HG02973 (cell line): ENCODE measurements at regions not wholly inside any gene's neighbourhood (a gene's known extent, or its start where the extent isn't known, plus 50 kb on each side); places are given as distances from the start of the nearest gene placed in this dataset.
"Not testable (repeated sequence)": the region's sequence is repeated elsewhere in the genome, so short reads cannot be mapped to it uniquely, and the experiment has no call there.

ENCODE experiments used
- ATAC-seq: cut with Tn5 transposase; IDR thresholded peaks from one replicate; pipeline ENCODE4 v1.9.1; 2021; ENCODE audit warnings: moderate library complexity; ENCODE audit not compliant: unreplicated experiment

DNA sequence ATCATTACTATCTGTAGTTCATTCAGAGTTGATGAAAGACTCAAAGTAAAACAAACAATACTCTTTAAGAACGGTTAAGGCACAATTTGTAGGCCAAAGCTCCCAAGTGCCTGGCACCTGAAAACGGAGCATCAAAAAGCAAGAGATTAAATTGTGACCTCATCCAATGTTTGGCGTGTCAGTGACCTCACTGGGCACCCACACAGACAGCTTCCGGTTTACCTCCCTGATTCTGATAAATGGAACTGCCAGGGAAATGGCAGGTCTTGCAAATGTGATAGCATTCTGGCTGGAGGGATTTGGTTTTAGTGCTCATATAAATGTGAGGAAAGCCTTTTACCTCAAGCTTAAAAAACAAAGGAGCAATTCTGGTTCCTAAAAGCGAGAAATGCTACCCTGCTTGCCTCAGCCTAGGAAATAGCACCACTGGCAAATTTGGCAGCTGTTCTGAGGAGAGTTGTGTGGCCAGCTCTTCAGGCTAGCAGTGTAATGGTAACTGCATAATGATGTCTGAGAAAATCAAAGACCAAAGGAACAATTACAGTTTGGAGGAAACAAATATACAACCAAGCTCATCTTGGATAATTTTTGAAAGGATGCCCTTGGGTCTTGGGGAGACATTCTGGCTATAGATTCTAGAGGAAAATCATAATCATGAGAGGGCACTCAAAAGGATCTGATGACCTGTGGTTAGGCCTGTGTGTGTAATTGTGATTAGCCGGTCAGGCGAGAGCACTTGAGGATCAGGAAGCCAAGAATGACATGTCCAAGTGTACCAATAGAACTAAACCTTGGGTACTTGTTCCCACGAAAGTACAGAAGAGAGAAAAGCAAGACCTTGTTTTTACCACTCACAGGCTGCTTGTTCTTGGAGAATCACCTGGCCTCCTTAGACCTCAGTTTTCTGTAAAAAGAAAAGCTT lies 174.3 kb downstream of the TFAP2B start:
- no peak for ATAC-seq

DNA sequence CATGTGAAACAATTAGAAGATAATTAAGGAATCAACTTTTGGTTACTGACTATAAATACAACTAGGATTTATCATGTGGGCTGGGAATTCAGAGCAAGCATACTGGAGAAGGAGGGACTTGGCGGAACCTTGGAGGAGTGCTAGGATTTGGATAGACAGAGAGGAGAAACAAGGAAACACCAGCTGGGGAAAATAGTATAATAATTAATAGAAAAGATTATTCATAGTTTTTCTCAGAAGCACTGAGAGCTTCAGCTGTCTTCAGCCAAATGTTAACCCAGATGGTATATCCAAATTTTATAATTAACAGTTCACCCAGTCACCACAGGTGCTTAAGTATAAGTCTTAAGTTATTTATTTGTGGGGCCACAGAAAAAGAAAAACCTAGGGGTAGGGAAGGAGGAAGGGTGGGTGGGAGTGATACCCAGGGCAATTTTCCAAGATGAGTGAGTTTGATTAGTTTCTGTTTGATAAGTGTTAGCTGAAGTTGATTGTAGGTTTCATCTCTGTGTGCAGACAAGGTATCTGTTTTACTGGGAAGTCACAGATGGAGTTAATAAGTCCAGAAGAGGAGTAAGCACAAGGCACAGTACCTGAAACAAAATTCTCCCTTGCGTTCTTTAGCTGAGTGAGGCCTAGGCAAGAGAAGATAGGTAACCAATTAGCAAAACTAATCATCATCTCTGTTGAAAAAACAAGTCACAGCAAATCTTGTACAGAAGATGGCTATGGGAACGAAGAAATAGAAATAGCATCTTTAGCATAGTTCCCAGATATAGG lies 175.5 kb downstream of the TFAP2B start:
- no peak for ATAC-seq

DNA sequence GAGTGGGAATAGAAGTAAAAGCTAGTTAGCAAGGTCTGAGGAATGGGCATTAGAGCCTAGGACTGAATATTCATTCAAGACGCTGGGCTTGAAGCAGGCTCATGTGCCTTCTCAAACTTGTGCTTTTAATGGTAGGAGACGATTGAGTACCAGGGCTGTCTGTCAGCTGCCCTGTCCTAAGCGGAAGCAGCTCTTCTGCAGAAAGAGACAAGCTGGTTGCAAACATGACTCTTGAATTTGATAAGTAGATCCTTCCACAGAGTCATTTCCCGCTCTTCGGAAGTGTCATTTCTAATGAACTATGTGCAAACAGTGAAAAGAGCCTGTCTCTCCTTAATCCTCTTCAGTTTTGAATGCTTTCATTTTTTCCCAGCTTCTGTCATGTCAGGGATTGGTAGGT lies 176.4 kb downstream of the TFAP2B start:
- ATAC-seq = no peak

DNA sequence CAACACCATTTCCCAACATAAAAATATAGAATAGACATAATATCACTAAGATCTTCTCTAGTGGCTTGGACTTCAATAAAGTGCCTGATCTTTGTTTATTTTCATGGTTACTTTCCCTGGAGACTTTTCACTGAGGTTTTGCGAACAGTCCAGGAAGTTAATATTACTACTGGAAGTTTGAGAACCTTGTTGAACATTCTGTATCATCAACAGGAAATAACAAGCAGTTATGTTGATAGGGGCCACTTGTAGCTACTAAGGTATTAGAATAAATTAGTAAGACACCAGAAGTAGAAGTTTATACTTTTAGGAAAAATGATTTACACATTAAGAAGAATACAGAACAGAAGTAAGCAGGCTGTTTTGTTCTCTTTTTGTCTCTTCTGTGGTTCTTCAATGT lies 180.2 kb downstream of the TFAP2B start:
- no peak for ATAC-seq

DNA sequence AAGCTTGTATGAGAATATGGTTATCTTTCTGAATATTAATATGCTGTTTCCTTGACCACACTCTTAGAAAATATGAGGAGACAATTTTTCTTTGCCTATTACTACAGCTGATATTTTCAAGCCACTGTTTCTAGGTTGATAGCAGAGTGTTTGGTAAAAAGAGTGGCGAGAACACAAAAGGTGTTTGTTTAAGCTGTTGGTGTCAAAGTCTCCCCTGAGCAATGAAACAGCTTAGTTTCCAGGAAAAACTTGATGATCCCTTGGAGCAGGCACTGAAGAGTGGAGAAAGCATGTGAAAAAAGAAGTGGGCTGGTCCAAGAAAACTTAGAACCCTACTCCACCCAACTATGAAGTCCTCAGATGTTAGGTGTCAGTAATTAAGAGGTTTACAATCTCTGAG lies 182.7 kb downstream of the TFAP2B start:
- no peak for ATAC-seq

DNA sequence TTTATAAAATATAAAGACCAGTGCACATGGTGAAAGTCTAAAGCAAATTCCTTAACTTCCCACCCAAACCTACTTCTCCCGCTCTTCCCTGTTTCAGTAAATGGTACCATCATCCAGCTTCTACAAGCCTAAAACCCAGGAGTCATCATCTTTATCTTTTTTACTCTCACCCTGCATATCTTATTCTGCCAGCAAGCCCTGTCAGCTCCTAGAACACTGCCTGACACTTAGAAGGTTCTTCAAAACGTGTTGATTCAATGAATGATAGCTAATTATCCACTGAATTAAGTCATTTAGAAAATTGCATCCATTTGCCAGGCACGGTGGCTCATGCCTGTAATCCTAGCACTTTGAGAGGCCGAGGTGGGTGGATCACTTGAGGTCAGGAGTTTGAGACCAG lies 185.7 kb downstream of the TFAP2B start:
- ATAC-seq = no peak

DNA sequence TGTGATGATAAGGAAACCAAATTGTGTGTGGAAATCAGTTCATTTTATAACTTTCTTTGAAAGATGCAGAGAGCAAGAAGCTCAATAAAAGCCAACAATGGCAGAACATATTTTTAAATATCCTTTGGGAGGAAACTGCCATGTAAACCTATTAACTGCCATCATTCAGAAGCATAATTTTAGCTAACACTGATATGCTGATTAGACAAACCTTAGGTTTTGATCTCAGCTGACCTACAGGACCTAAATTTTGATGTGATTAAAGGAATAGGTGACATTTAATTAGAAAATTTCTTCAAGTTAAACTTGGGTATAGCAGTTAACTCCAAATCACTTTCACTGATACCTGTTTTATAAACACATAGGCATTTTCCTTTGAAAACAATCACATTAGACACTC lies 187.1 kb downstream of the TFAP2B start:
- ATAC-seq = no peak

DNA sequence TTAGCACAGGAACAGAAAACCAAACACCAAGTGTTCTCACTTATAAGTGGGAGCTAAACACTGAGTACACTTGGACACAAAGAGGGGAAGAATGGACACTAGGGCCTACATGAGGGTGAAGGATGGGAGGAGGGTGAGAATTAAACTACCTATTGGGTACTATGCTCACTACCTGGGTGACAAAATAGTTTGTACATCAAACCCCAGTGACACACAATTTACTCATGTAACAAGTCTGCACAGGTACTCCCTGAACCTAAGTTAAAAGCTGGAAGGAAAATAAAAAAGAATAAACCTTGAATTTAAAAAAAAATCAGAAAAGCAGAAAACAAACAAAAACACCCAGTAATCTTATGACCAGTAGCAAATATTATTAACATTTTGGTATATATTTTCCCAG lies 188.6 kb downstream of the TFAP2B start:
- no peak for ATAC-seq

DNA sequence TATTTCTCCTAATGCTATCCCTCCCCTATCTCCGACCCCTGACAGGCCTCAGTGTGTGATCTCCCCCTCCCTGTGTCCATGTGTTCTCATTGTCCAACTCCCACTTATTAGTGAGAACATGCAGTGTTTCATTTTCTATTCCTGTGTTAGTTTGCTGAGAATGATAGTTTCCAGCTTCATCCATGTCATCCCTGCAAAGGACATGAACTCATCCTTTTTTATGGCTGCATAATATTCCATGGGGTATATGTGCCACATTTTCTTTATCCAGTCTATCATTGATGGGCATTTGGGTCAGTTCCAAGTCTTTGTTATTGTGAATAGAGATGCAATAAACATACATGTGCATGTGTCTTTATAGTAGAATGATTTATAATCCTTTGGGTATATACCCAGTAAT lies 190.0 kb downstream of the TFAP2B start:
- not testable (repeated sequence) for ATAC-seq

DNA sequence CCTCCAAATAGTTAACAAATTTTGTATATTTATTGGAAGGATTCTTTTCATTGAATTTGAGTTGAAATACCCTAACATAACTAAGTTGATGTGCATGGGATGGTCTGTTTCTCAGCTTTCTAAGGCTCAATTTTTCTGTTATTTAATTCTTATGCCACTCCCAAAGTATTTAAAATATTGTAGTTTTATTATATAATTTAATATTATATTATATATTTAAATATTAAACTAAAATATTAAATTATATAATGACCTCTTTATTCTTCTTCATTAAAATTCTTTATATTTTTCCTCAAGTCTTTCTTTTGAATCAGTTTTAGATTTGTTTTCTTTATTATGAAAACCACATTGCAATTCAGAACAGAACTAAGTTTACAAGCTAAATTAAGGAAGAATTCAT lies 194.7 kb downstream of the TFAP2B start:
- no peak for ATAC-seq

DNA sequence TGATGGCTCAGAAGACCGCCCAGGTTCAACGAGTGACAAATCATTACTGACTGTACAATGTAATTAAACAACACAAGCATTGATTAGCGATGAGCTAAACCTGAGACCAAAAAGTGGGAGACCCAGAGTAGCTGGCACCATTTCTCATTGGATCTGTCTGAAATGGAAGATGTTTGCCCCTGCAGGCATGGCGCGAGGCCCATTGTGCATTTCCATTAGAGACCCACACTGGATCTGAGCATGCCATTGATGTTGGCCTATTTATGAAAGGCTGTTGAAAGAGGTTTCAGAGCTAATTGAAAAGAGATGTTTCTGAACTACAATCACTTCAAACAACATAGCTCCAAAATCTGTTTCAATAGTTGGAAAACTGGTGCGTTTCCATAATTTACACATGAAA lies 196.7 kb downstream of the TFAP2B start:
- ATAC-seq = no peak

DNA sequence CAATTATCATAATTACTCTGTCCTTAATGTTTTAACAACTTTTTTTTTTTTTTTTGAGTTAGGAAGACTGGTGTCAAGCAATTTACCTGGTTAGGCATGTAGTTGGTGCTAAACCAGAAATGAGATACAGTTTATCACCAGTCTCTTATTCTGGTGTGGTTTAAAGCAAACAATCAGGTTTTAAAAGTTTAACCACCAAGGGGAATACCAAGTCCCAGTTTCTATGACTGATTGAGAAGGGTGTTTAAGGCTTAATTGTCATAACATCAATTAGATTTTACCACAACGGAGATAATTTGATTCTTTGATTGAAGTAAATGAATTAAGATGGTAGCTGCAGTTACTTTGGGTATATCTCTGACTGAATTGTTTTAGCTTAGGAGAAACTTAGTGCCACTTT lies 197.8 kb downstream of the TFAP2B start:
- no peak for ATAC-seq

DNA sequence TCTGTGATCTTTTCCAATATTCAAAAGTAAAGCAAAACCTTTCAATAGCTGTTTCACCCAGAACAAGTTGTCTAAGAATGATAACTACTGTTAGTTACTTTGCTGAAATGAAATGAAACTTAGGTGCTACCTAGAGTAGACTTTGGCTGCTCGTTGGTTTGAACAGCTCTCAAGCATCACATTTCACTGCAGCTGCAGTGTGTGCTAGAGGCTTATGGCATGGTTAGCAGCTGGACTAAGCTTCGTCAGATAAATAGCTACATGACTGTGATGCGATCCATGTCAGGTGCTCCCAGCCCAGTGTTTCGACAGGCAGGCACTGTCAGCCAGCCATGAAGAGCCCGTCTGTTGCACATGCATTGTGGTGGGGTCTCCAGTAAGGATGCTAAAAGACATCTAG lies 201.1 kb downstream of the TFAP2B start:
- no peak for ATAC-seq

DNA sequence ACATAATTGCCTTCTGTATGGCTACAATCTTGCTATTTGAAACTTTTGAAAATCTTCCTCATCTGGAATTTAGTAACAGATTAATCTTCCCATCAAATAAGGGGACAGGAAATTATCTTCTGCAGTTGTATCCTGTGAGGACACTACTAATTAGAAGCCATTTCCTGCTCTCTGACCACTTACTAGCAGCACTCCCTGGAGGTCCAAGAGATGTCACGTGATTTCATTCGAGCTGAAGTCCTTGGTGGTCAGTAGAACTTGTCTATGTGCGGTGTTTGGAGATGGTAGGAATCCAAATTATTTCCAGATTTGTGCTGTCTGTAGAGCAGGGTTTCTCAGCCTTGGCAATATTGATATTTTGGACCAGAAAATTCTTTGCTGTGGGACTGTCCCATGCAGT lies 202.5 kb downstream of the TFAP2B start:
- no peak for ATAC-seq

DNA sequence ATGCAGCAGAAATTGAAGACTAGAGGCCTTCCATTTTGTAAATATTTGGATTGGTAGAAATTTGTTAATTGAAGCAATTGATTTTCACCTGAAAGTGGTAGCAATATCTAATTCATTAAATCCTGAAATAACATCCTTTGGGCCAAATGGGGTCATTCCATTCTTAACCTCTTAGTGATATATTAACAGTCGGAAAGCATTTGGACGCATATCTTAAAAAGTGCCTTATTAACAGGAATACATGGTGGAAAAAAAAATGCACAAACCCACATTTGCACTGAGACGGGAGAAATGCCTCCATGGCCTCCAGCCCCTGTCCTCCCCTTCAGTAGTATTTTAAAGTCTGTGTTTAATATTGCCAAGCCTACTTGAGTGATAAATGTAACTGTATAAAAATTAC lies 205.5 kb downstream of the TFAP2B start:
- ATAC-seq = no peak

DNA sequence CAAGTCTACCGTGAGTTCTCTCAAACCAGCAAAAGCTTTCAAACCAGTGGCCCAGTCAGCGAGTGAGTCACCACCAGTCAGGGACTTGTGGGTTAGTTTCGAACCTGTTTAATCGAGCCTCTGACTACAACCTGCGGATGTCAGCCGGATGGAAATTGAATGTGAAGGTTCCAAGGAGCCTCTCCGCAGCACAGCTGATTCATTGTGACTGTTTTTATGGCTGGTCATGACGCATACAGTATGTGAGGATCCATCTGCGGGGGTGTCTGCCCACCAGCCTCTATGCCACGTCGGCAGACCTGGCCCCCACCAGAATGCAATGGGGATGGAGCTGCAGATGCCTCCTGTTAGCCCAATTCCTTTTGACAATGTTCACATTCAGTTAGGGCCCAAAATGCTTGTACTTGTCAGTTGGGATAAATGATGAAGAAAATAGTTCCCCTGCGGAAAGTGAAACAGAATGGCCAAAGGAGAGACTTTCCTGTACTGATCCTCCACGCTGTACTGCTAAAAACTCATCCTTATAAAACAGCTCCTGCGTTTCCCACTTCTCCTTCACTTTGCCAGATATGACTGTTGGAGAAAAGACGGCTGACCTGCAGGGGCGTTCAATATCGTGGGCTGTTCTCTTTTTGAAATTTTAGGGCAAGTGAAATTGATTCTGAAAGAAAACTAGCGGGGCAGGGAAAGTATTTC lies 206.6 kb downstream of the TFAP2B start:
- no peak for ATAC-seq

DNA sequence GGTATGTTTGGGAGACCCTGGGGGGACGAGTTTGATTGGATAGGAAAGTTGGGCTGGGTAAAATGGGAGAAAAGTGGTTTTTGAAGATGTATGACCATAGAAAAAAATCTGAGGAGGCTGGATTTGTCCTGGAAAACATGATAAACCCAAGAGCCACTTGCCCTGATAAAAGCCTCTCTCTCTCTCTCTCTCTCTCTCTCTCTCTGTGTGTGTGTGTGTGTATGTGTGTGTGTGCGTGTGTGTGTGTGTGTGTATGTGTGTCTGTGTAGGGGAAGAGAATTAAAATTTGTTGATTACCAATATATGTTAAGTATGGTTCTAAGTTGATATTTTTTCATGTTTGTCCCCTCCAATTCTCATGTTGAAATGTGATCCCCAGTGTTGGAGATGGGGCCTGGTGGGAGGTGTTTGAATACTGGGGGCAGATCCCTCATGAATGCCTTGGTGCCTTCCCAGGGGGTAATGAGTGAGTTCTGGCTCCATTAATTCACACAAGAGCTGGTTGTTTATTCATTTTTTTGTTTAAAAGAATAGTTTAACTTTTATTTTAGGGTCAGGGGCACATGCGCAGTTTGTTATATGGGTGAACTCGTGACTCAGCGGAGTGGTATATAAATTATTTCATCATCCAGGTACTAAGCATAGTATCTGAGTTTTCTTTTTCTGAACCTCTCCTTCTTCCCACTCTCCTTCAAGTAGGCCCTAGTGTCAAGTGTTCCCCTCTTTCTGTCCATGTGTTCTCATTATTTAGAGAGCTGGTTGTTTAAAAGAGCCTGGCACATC lies 208.8 kb downstream of the TFAP2B start:
- no peak for ATAC-seq

DNA sequence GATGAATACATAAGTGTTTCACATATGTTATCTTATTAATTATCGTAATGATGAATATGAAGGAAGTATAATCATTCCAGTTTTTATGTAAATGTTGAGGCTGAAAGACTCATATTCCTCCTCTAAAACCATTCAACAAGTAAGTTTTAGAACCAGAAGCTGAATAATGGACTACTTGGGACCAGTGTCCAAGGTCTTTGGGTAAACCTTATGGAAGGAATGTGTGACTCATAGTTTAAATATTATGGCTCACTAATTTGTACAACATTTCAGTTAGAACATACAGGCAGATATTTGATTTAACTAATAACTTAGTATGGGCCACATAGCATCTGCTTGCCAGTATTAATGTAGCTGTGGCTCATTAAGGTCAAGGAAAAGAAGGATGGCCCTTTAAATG lies 209.6 kb downstream of the TFAP2B start:
- no peak for ATAC-seq

DNA sequence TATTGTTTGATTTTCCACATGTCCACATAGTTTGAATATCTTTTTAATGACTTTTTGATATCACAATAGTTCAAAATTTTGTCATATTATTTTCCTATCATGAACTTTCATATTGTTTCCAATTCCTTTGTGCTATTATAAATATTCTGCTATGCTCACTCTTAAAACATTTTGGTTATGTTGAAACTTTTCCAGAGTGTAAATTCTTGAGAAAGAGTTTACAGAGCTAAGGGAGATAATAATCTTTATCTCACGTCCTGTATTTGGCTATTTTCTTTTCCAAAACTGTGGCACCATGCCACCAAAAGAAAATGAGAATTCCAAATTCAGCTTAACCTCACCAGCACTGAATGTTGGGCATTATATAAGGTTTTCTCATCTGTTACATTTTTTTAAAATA lies 210.9 kb downstream of the TFAP2B start:
- ATAC-seq = no peak

DNA sequence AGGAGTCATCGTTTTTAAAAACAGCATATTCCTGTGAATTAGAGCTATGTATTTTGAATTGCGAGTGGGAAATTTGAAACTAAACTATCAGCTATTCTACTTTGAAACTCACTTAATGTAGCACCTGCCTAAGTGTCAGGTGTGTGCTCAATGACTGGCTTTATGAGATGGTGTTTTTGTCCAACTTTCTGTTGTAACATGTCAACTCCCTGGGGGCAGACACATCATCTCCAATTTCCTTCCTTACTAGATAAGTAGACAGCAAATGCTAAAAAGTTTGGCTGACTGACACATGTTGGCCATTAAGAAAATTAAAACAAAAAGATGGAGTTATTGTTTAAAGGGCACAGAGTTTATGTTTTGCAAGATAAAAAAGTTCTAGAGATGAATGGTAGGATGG lies 226.9 kb downstream of the TFAP2B start:
- no peak for ATAC-seq
